ENCODE measurements at regions not wholly inside any gene's neighbourhood (a gene's known extent, or its start where the extent isn't known, plus 50 kb on each side); places are given as distances from the start of the nearest gene placed in this dataset.

DNA sequence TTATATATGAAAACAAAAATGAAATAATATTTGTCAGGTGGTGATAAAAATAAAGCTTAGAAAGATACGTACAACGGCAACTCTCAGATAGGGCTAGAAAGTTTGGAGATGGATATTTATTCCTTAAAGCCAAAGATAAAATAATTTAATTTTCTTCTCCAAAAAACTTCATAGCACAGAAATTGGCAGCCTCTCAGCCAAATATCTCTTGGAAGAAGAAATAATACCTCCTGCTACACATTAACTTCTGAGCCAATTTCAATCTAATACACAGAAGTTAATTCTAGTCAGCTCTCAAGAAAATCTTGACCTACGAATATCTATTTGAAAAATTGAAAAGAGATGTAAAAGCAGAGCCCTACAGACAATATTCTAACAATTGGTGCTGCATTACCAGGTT is 122.4 kb downstream of the TES start:
- H3K9me3 ChIP-seq, result no peaks in the 10 kb centered on the region
- H3K27ac ChIP-seq, result no peak overlapping the region
- H3K9ac ChIP-seq (ENCODE audit: low read depth in 2 of 2, low read length in 2 of 2), result no peak overlapping the region
- no peak for DNase-seq
- no peak overlapping the region for H3K4me3 ChIP-seq
- H3K4me1 ChIP-seq, result no peaks in the 10 kb centered on the region
- TF ChIP-seq, protein P1, sequence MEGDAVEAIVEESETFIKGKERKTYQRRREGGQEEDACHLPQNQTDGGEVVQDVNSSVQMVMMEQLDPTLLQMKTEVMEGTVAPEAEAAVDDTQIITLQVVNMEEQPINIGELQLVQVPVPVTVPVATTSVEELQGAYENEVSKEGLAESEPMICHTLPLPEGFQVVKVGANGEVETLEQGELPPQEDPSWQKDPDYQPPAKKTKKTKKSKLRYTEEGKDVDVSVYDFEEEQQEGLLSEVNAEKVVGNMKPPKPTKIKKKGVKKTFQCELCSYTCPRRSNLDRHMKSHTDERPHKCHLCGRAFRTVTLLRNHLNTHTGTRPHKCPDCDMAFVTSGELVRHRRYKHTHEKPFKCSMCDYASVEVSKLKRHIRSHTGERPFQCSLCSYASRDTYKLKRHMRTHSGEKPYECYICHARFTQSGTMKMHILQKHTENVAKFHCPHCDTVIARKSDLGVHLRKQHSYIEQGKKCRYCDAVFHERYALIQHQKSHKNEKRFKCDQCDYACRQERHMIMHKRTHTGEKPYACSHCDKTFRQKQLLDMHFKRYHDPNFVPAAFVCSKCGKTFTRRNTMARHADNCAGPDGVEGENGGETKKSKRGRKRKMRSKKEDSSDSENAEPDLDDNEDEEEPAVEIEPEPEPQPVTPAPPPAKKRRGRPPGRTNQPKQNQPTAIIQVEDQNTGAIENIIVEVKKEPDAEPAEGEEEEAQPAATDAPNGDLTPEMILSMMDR (IDR thresholded peaks at IDR 0.05), result no peak
- intact Hi-C loops (cut with DNase I), result no loop called here
- no peaks in the 10 kb centered on the region for H3K27me3 ChIP-seq
- H3K36me3 ChIP-seq, result no peaks in the 10 kb centered on the region

DNA sequence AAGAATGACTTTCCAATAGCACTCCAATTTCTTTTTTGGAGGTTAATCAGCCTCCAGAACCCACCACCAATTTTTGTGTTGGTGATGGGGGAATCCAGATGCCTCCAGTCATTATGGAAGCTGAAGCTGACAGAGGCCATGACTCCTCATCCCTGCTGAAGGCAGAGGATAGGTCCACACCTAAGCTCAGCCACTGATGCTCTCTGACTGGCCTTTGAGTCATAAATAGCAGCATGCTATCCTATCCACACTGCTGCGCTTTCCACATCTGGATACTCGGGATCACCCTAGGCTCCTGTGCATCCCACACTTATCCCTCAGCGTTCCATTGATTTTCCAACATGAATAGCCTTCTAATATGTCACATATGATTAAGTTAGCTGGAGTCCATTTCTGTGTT is 124.2 kb downstream of the TES start:
- Histone ChIP-seq H3K27me3 (no peaks in the 10 kb centered on the region), H3K27ac (no peak overlapping the region), H3K36me3 (no peaks in the 10 kb centered on the region), H3K4me1 (no peaks in the 10 kb centered on the region), H3K9me3 (no peaks in the 10 kb centered on the region), H3K9ac (ENCODE audit: low read depth in 2 of 2, low read length in 2 of 2) (no peak overlapping the region), H3K4me3 (no peak overlapping the region)
- TF ChIP-seq, protein P1 (IDR thresholded peaks at IDR 0.05), result no peak
- intact Hi-C loops (cut with DNase I), result no loop called here
- DNase-seq, result no peak

DNA sequence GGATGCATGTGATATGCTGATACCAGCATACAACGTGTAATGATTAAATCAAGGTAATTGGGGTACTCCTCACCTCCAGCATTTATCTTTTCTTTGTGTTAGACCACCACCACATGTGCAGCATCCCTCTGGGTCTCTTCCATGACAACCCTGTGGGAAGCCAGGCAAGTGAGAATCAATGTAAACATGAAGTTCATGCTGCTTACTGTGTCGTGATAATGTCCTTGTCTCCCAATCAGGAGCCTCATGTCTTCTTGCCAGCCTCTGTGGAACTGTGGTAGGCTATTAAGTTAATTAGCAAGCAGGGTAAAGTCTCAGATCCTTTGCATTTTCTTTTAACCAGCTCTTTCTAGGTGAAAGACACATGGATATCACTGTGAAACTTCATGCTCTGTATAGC is 126.7 kb downstream of the TES start:
- no peaks in the 10 kb centered on the region for H3K27me3 ChIP-seq
- H3K27ac ChIP-seq, result no peak overlapping the region
- H3K36me3 ChIP-seq, result no peaks in the 10 kb centered on the region
- no peak overlapping the region for H3K4me3 ChIP-seq
- H3K4me1 ChIP-seq, result no peaks in the 10 kb centered on the region
- TF ChIP-seq, protein P1 (IDR thresholded peaks at IDR 0.05), result no peak
- intact Hi-C loops (cut with DNase I), result no loop called here
- DNase-seq, result no peak
- H3K9me3 ChIP-seq, result no peaks in the 10 kb centered on the region
- H3K9ac ChIP-seq (ENCODE audit: low read depth in 2 of 2, low read length in 2 of 2), result no peak overlapping the region

DNA sequence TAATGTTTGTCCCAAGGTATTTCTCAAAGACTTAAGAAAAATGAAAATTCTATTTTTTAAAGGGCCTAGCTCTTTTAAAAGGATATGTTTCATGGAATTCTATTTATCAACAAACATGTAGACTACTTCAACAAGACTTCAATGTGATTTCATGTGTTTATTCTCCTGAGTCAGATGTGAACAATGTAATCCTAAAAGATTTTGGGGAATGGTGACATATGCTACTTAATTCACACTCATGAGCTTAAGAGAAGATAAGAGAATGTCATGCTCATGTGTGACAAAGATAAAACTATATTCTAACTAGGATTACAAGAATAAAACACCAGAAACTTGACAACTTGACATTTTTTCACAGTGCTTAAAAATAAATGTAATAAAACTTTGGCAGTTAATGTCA is 127.5 kb downstream of the TES start:
- Histone ChIP-seq H3K27ac (no peak overlapping the region), H3K27me3 (no peaks in the 10 kb centered on the region), H3K9ac (ENCODE audit: low read depth in 2 of 2, low read length in 2 of 2) (no peak overlapping the region), H3K36me3 (no peaks in the 10 kb centered on the region), H3K9me3 (no peaks in the 10 kb centered on the region), H3K4me1 (no peaks in the 10 kb centered on the region), H3K4me3 (no peak overlapping the region)
- intact Hi-C loops (cut with DNase I), result no loop called here
- no peak for DNase-seq
- TF ChIP-seq, protein P1 (IDR thresholded peaks at IDR 0.05), result no peak

DNA sequence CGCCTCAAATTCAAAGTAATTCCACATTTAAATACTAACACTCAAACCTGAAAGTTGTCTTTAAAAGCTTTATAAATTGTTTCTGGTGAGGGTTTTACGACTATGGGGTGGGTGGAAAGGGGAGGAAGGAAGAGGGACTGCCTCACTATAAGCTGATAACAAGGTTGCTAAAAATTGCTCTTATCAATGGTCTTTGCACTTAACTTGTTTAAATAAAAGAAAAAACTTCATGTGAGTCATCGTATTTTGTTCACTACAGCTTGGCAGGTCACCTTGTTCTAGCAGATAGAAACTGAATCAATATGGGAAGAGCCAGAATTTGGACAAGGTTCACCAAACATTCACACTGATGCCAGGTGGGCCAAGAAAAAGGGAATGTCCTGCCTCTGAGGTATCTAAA is 129.2 kb downstream of the TES start:
- no peak for DNase-seq
- no peaks in the 10 kb centered on the region for H3K27me3 ChIP-seq
- intact Hi-C loops (cut with DNase I), result no loop called here
- H3K9me3 ChIP-seq, result no peaks in the 10 kb centered on the region
- H3K4me1 ChIP-seq, result no peaks in the 10 kb centered on the region
- no peaks in the 10 kb centered on the region for H3K36me3 ChIP-seq
- H3K4me3 ChIP-seq, result no peak overlapping the region
- H3K27ac ChIP-seq, result no peak overlapping the region
- no peak overlapping the region for H3K9ac ChIP-seq (ENCODE audit: low read depth in 2 of 2, low read length in 2 of 2)
- TF ChIP-seq, protein P1 (IDR thresholded peaks at IDR 0.05), result no peak

All from colonic mucosa (tissue), 4 donors.